HepG2 (cell line): ENCODE measurements at regions not wholly inside any gene's neighbourhood (a gene's known extent, or its start where the extent isn't known, plus 50 kb on each side); places are given as distances from the start of the nearest gene placed in this dataset.

ENCODE experiments used
- ATAC-seq: fragments of 200-7000 bp; cut with Tn5 transposase; 3 replicates; pipeline ENCODE4 v1.9.1; 2020; ENCODE audit warnings: mild to moderate bottlenecking, moderate library complexity
- BruUV-seq: library from RNA; stranded (reverse); fragments of 400-500 nt; replicated peaks from 2 replicates; lab custom pipeline; 2021; lab: Mats Ljungman, UMichigan
- CTCF ChIA-PET: fragments of 300-600 bp; formaldehyde crosslinking; extraction: SDS; loops from one replicate; lab custom pipeline; 2021; ENCODE audit warnings: low total read pairs, inconsistent platforms, low intra/inter-chr PET ratio; lab: Yijun Ruan, JAX
- POLR2A ChIA-PET: fragments of 350-600 bp; sonication (Branson Sonifier 250); formaldehyde crosslinking; loops from one replicate; lab custom pipeline; 2020; ENCODE audit warnings: antibody characterized with exemption, inconsistent platforms; lab: Yijun Ruan, JAX
- DNase-seq: peaks from one replicate; pipeline ENCODE4 v3.0.0-alpha.2; 2015; ENCODE audit warnings: low spot score
- FAIRE-seq: peaks from 3 replicates; lab custom pipeline; 2011; peaks lifted over from hg19 to GRCh38; lab: Jason Lieb, UNC
- H2AFZ ChIP-seq: one replicate; pipeline ENCODE4 v1.6.1; 2011; ENCODE audit warnings: low read length, inconsistent platforms
- H3K27ac ChIP-seq: fragments of 300-600 bp; 3 replicates; pipeline ENCODE4 v1.8.0; 2011; ENCODE audit warnings: mixed run types, mild to moderate bottlenecking, mixed read lengths, low read length, inconsistent platforms; ENCODE audit not compliant: insufficient read depth; ENCODE audit errors: extremely low read length
- H3K27me3 ChIP-seq, 2 experiments: fragments of 200-600 bp in 1 of 2; 2 replicates in 1 of 2; 3 replicates in 1 of 2; pipeline versions ENCODE4 v1.6.0 to v1.8.0; 2011; ENCODE audit warnings: low read length in 2 of 2, mild to moderate bottlenecking in 2 of 2, moderate library complexity in 2 of 2, inconsistent platforms in 1 of 2; ENCODE audit not compliant: insufficient read depth in 2 of 2, control insufficient read depth in 1 of 2
- H3K36me3 ChIP-seq, 2 experiments: fragments of 200-600 bp in 1 of 2; replicated peaks in 1 of 2; 2 replicates in 1 of 2; 3 replicates in 1 of 2; pipeline versions ENCODE4 v1.5.1 to v1.8.0; 2011; ENCODE audit warnings: low read length in 2 of 2, inconsistent platforms in 1 of 2; ENCODE audit not compliant: insufficient read depth in 2 of 2, control insufficient read depth in 1 of 2
- H3K4me1 ChIP-seq: 2 replicates; pipeline ENCODE4 v1.5.1; 2012; ENCODE audit warnings: low read length, inconsistent platforms; ENCODE audit not compliant: insufficient read depth
- H3K4me2 ChIP-seq: 2 replicates; pipeline ENCODE4 v1.6.0; 2011; ENCODE audit warnings: low read depth, low read length, inconsistent platforms
- H3K4me3 ChIP-seq, 3 experiments: fragments of 200-600 bp in 1 of 3; sonication (generic), shearing (Covaris generic) in 1 of 3; replicated peaks in 1 of 3; 2 replicates each; pipeline ENCODE4 v1.5.1; 2011 to 2016; ENCODE audit warnings: low read length in 3 of 3, inconsistent platforms in 2 of 3, low read depth in 2 of 3, mild to moderate bottlenecking in 2 of 3, control low read depth in 1 of 3, mixed read lengths in 1 of 3; ENCODE audit not compliant: insufficient read depth in 1 of 3
- H3K79me2 ChIP-seq: one replicate; pipeline ENCODE4 v1.6.1; 2011; ENCODE audit warnings: low read length, inconsistent platforms; ENCODE audit not compliant: insufficient read depth
- H3K9ac ChIP-seq: 2 replicates; pipeline ENCODE4 v1.6.0; 2011; ENCODE audit warnings: mild to moderate bottlenecking, low read depth, low read length, inconsistent platforms; ENCODE audit not compliant: insufficient read depth
- H3K9me3 ChIP-seq: 2 replicates; pipeline ENCODE4 v1.5.1; 2012; ENCODE audit warnings: mild to moderate bottlenecking, low read length
- H4K20me1 ChIP-seq: 2 replicates; pipeline ENCODE4 v1.6.0; 2011; ENCODE audit warnings: inconsistent platforms, mild to moderate bottlenecking, low read length, moderate library complexity; ENCODE audit not compliant: insufficient read depth
- CSRNP1 ChIP-seq: sonication (generic); formaldehyde crosslinking; IDR thresholded peaks from 2 replicates; pipeline ENCODE4 v1.8.1; 2023; ENCODE audit warnings: mild to moderate bottlenecking, missing genetic modification reagents
- GMEB2 ChIP-seq: IDR thresholded peaks from 2 replicates; pipeline ENCODE4 v1.6.1; 2016; ENCODE audit warnings: missing biosample characterization, missing genetic modification reagents, low read depth
- HMGXB4 ChIP-seq, 2 experiments: sonication (generic) in 1 of 2; formaldehyde crosslinking in 1 of 2; IDR thresholded peaks; 2 replicates each; pipeline versions ENCODE4 v1.4.0 to v1.6.1; 2018 to 2020; ENCODE audit warnings: missing genetic modification reagents in 2 of 2, borderline replicate concordance in 1 of 2, low read depth in 1 of 2, mild to moderate bottlenecking in 1 of 2, missing biosample characterization in 1 of 2
- HNRNPH1 ChIP-seq: fragments of 200-400 bp; formaldehyde crosslinking; optimal IDR thresholded peaks from 2 replicates; pipeline ENCODE3; 2017; ENCODE audit warnings: mild to moderate bottlenecking, low read depth, low read length
- KDM2A ChIP-seq: sonication (generic); formaldehyde crosslinking; IDR thresholded peaks from 2 replicates; pipeline ENCODE4 v1.4.0; 2020; ENCODE audit warnings: low read depth, missing genetic modification reagents, borderline replicate concordance
- KMT2B ChIP-seq: IDR thresholded peaks from 2 replicates; pipeline ENCODE4 v1.6.1; 2016; ENCODE audit warnings: missing genetic modification reagents, missing compliant biosample characterization
- LCORL ChIP-seq, 2 experiments: fragments of 450-650 bp in 1 of 2; sonication (generic) in 1 of 2; formaldehyde crosslinking in 1 of 2; IDR thresholded peaks; 2 replicates each; pipeline versions ENCODE4 v1.5.0 to v1.6.1; 2017 to 2020; ENCODE audit warnings: antibody characterized with exemption in 1 of 2, missing genetic modification reagents in 1 of 2
- SMARCC2 ChIP-seq: fragments of 450-650 bp; IDR thresholded peaks from 2 replicates; pipeline ENCODE4 v1.6.1; 2017; ENCODE audit warnings: antibody characterized with exemption, mild to moderate bottlenecking
- TBX2 ChIP-seq: sonication (generic); formaldehyde crosslinking; IDR thresholded peaks from 2 replicates; pipeline ENCODE4 v1.5.0; 2020; ENCODE audit warnings: missing genetic modification reagents, mild to moderate bottlenecking, borderline replicate concordance
- ZBTB37 ChIP-seq: sonication (generic); formaldehyde crosslinking; IDR thresholded peaks from 2 replicates; pipeline ENCODE4 v1.4.0; 2020; ENCODE audit warnings: mild to moderate bottlenecking, missing genetic modification reagents
- ZNF333 ChIP-seq: sonication (generic); formaldehyde crosslinking; IDR thresholded peaks from 2 replicates; pipeline ENCODE4 v1.4.0; 2020; ENCODE audit warnings: mild to moderate bottlenecking, missing genetic modification reagents, borderline replicate concordance
- ZNF510 ChIP-seq: sonication (generic); formaldehyde crosslinking; IDR thresholded peaks from 2 replicates; pipeline ENCODE4 v1.4.0; 2020; ENCODE audit warnings: low read depth, mild to moderate bottlenecking, missing genetic modification reagents
- ZNF644 ChIP-seq: IDR thresholded peaks from 2 replicates; pipeline ENCODE4 v1.6.1; 2016; ENCODE audit warnings: low read depth
- ZNF841 ChIP-seq: sonication (generic); formaldehyde crosslinking; IDR thresholded peaks from 2 replicates; pipeline ENCODE4 v1.8.1; 2023; ENCODE audit warnings: missing genetic modification reagents, borderline replicate concordance
- WGBS: methylation state at CpG from one replicate; pipeline ENCODE4 v1.1.6; 2017; ENCODE audit warnings: low lambda C conversion rate; 5-methylcytosine and 5-hydroxymethylcytosine counted together
- in situ Hi-C: cut with HindIII; loops from 2 replicates; pipeline ENCODE4 v1.10.0; 2017; ENCODE audit warnings: low pct_unique_long_range_greater_than_20kb; ENCODE audit not compliant: extremely low pct_ligation_motif_present
- intact Hi-C: fragments of 100-400 bp; cut with micrococcal nuclease; formaldehyde crosslinking; loops from one replicate; pipeline ENCODE4 v1.10.0; 2022; ENCODE audit not compliant: unreplicated experiment

GRCh38 chr5:72658761-72659540 is 151.7 kb upstream of the ZNF366 start (continued):
- TF ChIP-seq SMARCC2 (no peak), HNRNPH1 (no peak), KDM2A (CRISPR knock-in tag) (no peak), ZNF644 (CRISPR knock-in tag) (no peak), LCORL (IDR thresholded peaks at IDR 0.05) (no peak), LCORL (CRISPR knock-in tag; IDR thresholded peaks at IDR 0.05) (no peak), ZNF333 (CRISPR knock-in tag) (no peak)
- TF ChIP-seq, all 625 proteins: peak for 0

- no TSS peak for BruUV-seq
- H3K27ac ChIP-seq: no peak overlapping the region
- in situ Hi-C loops: no loop called here
Measured at GRCh38 chr5:72658161-72658560, 151.0 kb upstream of the ZNF366 start.

More at GRCh38 chr5:72658161-72658560, 151.0 kb upstream of the ZNF366 start:
- Histone ChIP-seq H3K79me2 (no peaks in the 10 kb centered on the region), H3K27me3 (peaks cover 3 to 9% of the 10 kb centered on the region in 2 experiments; a peak in 2 of 5 replicates), H3K9me3 (no peaks in the 10 kb centered on the region), H3K4me3 (no peak overlapping the region), H3K4me1 (no peaks in the 10 kb centered on the region), H3K36me3 (no peaks in the 10 kb centered on the region), H3K4me2 (no peak overlapping the region), H4K20me1 (no peaks in the 10 kb centered on the region), H2AFZ (no peak overlapping the region), H3K9ac (no peak overlapping the region)
- no peak for FAIRE-seq
- ATAC-seq: no peak
- ChIA-PET CTCF (no interaction called here), POLR2A (no interaction called here)
- WGBS: 0% methylated on average over 3 of the region's 3 CpGs
- intact Hi-C loops: no loop called here
- TF ChIP-seq TBX2 (no peak), HMGXB4 (CRISPR knock-in tag; IDR thresholded peaks at IDR 0.05; ENCODE audit: borderline replicate concordance in 1 of 2, low read depth in 1 of 2) (no peak), GMEB2 (CRISPR knock-in tag) (no peak), KMT2B (no peak), CSRNP1 (CRISPR knock-in tag) (no peak), ZNF510 (CRISPR knock-in tag) (no peak), ZBTB37 (no peak), ZNF841 (CRISPR knock-in tag) (no peak)
- DNase-seq: no peak
